Hepatocyte (in vitro differentiated cells): ENCODE measurements at regions not wholly inside any gene's neighbourhood (a gene's known extent, or its start where the extent isn't known, plus 50 kb on each side); places are given as distances from the start of the nearest gene placed in this dataset.

ENCODE experiments used
- CTCF ChIP-seq: fragments of 200-600 bp; sonication (generic); IDR thresholded peaks from 2 replicates; pipeline ENCODE4 v1.5.1; 2016; ENCODE audit warnings: antibody characterized with exemption, mild to moderate bottlenecking; ENCODE audit not compliant: poor library complexity
- EZH2phosphoT487 ChIP-seq: fragments of 200-600 bp; sonication (generic); IDR thresholded peaks from one replicate; pipeline ENCODE4 v1.6.1; 2018; ENCODE audit warnings: antibody characterized with exemption, mild to moderate bottlenecking, low read depth, moderate library complexity; ENCODE audit not compliant: unreplicated experiment, severe bottlenecking

GRCh38 chr10:125455855-125456254, 227.1 kb downstream of the TEX36 start:
- TF ChIP-seq CTCF, result no peak
- TF ChIP-seq EZH2phosphoT487, result no peak
